ENCODE measurements at regions not wholly inside any gene's neighbourhood (a gene's known extent, or its start where the extent isn't known, plus 50 kb on each side); places are given as distances from the start of the nearest gene placed in this dataset.
A peak's percentile ranks its signal among the peaks of the same experiment; 100 is the strongest.
"Not testable (repeated sequence)": the region's sequence is repeated elsewhere in the genome, so short reads cannot be mapped to it uniquely, and the experiment has no call there.

DNA sequence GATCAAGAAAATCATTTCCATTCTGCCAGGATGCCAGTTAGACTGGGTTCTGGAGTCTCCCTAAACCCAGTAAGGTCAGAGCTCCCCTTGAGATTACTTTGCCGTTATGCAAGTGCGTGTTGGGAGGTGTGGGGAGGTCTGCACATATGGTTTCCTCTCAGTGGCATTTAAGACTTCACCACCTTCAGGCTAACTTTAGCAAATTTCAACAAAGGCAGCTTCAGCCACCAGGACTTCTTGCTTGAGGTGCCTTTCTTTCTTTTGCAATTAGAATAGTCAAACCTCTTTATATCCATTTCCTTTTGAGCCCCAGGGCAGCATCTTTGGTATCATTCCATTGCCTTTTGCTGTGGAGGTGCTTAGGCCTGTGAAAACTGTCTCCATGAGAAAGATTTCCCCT lies 117.2 kb upstream of the CCND2 start:
- Mint-ChIP-seq H3K27ac (peak overlapping the region; percentile 65), H3K27me3 (no peaks in the 10 kb centered on the region), H3K4me3 (no peak overlapping the region), H3K4me1 (peaks cover 87% of the 10 kb centered on the region), H3K9me3 (ENCODE audit: low read depth) (peaks cover 2% of the 10 kb centered on the region), H3K36me3 (ENCODE audit: low read depth) (no peaks in the 10 kb centered on the region)
- CTCF ChIA-PET, result interaction anchor here (0.7 to 0.8 kb wide), 2 partner anchors 8 to 10 kb away, joined by 3 read pairs; no protein-coding TSS in a partner anchor
- DNase-seq (peak; percentile 3), ATAC-seq (no peak)
- intact Hi-C loops (cut with DNase I, micrococcal nuclease), result no loop called here
- POLR2A ChIA-PET, result no interaction called here

DNA sequence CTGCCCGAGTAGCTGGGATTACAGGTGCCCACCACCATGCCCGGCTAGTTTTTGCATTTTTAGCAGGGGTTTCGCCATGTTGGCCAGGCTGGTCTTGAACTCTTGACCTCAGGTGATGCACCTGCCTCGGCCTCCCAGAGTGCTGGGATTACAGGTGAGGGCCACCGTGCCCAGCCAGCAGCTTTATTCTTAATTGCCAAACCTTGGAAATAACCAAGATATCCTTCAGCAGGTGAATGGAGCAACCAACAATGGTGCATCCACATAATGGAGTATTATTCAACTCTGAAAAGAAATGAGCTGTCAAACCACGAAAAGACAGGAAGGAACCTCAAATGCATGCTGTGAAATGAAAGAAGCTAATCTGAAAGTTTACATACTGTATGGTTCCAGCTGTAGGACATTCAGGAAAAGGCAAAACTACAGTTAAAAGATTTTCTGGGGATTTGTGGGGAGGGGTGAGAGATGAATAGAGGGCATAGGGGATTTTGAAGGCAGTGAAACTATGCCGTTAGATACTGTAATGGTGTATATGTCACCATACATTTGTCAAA lies 118.8 kb upstream of the CCND2 start:
- H3K4me1 Mint-ChIP-seq, result peaks cover 79% of the 10 kb centered on the region
- no peaks in the 10 kb centered on the region for H3K27me3 Mint-ChIP-seq
- ATAC-seq (no peak), DNase-seq (no peak)
- H3K36me3 Mint-ChIP-seq (ENCODE audit: low read depth), result no peaks in the 10 kb centered on the region
- ChIA-PET POLR2A (interaction anchor here (0.6 to 1.7 kb wide), 5 partner anchors 9 to 168 kb away, joined by 3 to 9 read pairs (median 4); no protein-coding TSS in a partner anchor), CTCF (interaction anchor here (0.7 to 2.5 kb wide), 11 partner anchors 9 to 269 kb away, joined by 3 to 15 read pairs (median 4); no protein-coding TSS in a partner anchor)
- intact Hi-C loops (cut with DNase I, micrococcal nuclease), result loop anchor here in 1 of 2 experiments (1.0 kb wide), 1 partner anchor 8 kb away; no protein-coding TSS in a partner anchor
- no peak overlapping the region for H3K4me3 Mint-ChIP-seq
- H3K27ac Mint-ChIP-seq, result peak overlapping the region; percentile 95
- peaks cover 4% of the 10 kb centered on the region for H3K9me3 Mint-ChIP-seq (ENCODE audit: low read depth)

DNA sequence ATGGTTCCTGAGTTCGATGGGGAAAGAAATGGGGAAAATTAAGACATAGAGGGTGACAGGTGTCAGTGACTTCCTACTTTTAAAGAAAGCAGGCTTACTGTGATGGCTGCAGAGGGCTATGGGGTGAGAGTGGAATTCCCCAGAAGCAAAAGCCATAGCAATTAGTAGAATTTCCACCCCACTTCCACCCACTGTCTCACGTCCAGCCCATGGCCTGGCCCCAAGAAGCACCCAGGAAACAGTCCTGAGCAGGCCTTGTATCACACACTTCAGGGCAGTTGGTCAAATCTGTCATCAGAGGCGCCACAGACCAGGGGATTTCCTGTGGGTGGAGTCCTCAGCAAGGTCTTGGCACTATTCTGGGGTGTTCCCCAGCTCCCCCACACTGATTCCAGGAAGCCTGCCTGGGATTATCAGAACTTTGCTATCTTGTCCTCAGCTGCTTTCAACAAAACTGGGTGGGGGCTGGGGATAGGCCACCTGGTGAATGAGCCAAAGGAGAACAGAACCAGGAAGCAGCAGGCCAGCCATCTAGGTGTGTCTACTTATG lies 120.1 kb upstream of the CCND2 start:
- Mint-ChIP-seq H3K27me3 (no peaks in the 10 kb centered on the region), H3K36me3 (ENCODE audit: low read depth) (no peaks in the 10 kb centered on the region), H3K9me3 (ENCODE audit: low read depth) (peaks cover 4% of the 10 kb centered on the region), H3K4me1 (peaks cover 74% of the 10 kb centered on the region), H3K27ac (peak overlapping the region; percentile 95), H3K4me3 (peak overlapping the region; percentile 21)
- intact Hi-C loops (cut with DNase I, micrococcal nuclease), result no loop called here
- POLR2A ChIA-PET, result interaction anchor here (1.7 kb wide), 1 partner anchor 36 kb away, joined by 4 read pairs; no protein-coding TSS in a partner anchor
- DNase-seq, result peak; percentile 85
- ATAC-seq, result peak; percentile 83
- CTCF ChIA-PET, result interaction anchor here (0.7 to 2.5 kb wide), 5 partner anchors 10 to 123 kb away, joined by 3 to 15 read pairs (median 4); no protein-coding TSS in a partner anchor

DNA sequence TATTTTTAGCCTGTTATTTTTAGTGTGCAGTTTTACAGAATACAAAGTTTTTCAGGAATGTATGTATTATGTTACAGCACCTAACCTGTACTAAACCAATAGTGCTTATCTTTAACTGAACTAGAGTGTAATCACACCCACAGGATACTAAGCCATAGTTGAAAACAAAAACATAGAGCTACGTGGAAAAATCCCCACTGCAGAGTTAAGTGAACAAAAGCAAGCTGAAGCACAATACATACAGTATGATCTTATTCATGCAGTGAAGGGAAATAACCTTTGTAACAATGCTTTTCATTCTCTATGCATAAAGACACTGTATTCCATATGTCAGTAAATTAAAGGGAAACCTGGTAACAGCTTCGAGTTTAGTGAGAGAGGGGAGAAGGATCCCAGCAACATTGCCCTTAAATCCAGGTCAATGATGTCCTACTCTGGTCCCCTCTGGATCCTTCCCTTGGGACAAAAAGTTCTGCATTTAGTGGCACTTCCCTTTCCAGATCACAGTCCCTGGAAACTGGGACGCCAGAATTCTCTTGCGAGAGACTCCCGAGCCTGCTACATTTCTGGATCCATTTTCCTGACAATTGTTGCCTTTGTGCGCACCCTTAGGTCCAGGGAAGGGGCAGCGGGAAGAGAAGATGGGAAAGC lies 121.3 kb upstream of the CCND2 start:
- H3K27ac Mint-ChIP-seq, result peak overlapping the region; percentile 95
- H3K9me3 Mint-ChIP-seq (ENCODE audit: low read depth), result peaks cover 4% of the 10 kb centered on the region
- ChIA-PET POLR2A (interaction anchor here (0.6 to 0.8 kb wide), 2 partner anchors 13 to 159 kb away, joined by 3 read pairs; no protein-coding TSS in a partner anchor), CTCF (interaction anchor here (0.7 to 2.0 kb wide), 6 partner anchors 8 to 164 kb away, joined by 3 to 7 read pairs (median 4); no protein-coding TSS in a partner anchor)
- no peak overlapping the region for H3K4me3 Mint-ChIP-seq
- H3K36me3 Mint-ChIP-seq (ENCODE audit: low read depth), result no peaks in the 10 kb centered on the region
- ATAC-seq (peak; percentile 52), DNase-seq (no peak)
- peaks cover 82% of the 10 kb centered on the region for H3K4me1 Mint-ChIP-seq
- no peaks in the 10 kb centered on the region for H3K27me3 Mint-ChIP-seq
- intact Hi-C loops (cut with DNase I, micrococcal nuclease), result no loop called here

DNA sequence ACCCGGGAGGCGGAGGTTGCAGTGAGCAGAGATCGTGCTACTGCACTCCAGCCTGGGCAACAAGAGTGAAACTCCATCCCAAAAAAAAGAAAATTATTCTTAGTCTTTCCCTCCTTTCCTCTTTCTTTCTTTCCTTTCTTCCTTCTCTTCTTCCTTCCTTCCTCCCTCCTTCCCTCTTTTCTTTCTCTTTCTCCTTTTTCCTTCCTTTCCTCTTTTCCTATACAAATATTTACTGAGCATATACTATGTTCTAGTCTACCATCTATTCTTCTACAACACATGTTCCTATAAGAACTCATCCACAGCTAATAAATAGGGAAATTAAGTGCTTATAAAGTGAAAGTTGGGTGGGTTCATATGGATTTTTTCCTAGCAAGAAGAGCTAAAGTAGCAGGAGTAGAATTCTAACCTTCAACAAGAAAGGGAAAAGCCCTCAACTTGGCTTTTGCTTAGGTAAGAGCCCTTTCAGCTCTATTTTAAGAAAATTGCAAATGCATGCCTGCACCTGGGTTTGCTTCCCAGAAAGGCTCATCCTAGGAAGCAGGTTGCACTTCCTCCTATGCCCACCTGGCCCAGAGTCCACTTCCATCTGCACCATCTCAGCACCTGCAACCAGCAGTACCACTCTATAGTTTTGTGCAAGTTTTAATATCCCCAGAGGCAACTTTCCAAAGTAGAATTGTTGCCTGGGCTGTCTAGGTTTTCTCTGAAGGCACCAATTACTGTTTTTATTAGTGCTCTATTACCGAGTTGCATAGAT lies 122.0 kb upstream of the CCND2 start:
- Mint-ChIP-seq H3K27ac (peak overlapping the region; percentile 73), H3K9me3 (ENCODE audit: low read depth) (peaks cover 4% of the 10 kb centered on the region), H3K4me3 (no peak overlapping the region), H3K4me1 (peaks cover 84% of the 10 kb centered on the region), H3K27me3 (no peaks in the 10 kb centered on the region), H3K36me3 (ENCODE audit: low read depth) (no peaks in the 10 kb centered on the region)
- ChIA-PET POLR2A (interaction anchor here (0.6 kb wide), 1 partner anchor 158 kb away, joined by 3 read pairs; no protein-coding TSS in a partner anchor), CTCF (interaction anchor here (0.7 to 2.0 kb wide), 7 partner anchors 9 to 164 kb away, joined by 3 to 7 read pairs (median 4); no protein-coding TSS in a partner anchor)
- DNase-seq, result no peak
- intact Hi-C loops (cut with DNase I, micrococcal nuclease), result no loop called here
- no peak for ATAC-seq

DNA sequence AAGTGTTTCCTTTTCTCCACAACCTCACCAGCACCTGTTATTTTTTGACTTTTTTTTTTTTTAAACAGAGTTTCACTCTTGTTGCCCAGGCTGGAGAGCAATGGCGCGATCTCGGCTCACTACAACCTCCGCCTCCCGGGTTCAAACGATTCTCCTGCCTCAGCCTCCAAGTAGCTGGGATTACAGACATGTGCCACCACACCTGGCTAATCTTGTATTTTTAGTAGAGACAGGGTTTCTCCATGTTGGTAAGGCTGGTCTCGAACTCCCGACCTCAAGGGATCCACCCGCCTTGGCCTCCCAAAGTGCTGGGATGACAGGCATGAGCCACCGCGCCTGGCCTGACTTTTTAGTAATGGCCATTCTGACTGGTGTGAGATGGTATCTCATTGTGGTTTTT lies 123.2 kb upstream of the CCND2 start:
- DNase-seq; H3K27me3 Mint-ChIP-seq; H3K4me3 Mint-ChIP-seq; ATAC-seq; H3K9me3 Mint-ChIP-seq (ENCODE audit: low read depth); POLR2A ChIA-PET; CTCF ChIA-PET; H3K36me3 Mint-ChIP-seq (ENCODE audit: low read depth); intact Hi-C loops (cut with DNase I, micrococcal nuclease): not testable (repeated sequence)
- H3K27ac Mint-ChIP-seq, result peak overlapping the region; percentile 24
- peaks cover 86% of the 10 kb centered on the region for H3K4me1 Mint-ChIP-seq

DNA sequence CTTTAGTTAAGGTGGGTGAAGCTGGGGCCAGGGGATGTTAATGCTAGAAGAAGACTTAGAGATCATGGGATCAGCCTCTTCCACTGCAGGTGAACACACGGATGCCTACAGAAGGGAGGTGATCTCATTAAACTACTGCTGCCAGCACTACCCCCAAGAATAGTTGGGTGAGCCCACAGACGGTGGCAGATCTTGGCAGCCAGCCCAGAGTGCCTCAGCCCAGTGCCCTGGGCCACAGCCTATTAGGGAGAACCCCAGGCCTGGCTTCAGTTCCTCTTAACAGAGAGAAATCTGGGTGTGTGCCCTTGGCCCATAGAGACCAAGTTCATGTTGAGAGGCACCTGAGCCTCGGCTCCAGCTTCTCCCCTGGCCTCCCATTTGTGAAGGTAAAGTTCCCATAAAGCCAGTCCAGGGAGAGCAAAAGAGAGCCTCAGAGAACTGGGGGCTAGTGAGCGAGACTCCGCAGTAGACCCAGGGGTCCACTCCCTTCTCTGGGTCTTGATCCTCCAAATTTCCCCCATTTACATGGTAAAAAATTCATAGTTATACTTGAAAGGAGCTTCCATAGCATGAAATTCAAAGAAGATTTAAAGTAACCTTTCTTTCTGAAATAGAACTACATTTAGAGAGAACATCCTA lies 125.0 kb upstream of the CCND2 start:
- no peak overlapping the region for H3K4me3 Mint-ChIP-seq
- peaks cover 4% of the 10 kb centered on the region for H3K9me3 Mint-ChIP-seq (ENCODE audit: low read depth)
- POLR2A ChIA-PET, result interaction anchor here (1.1 kb wide), 1 partner anchor 128 kb away, joined by 5 read pairs; no protein-coding TSS in a partner anchor
- DNase-seq (peak; percentile 75), ATAC-seq (no peak)
- intact Hi-C loops (cut with DNase I, micrococcal nuclease), result loop anchor here in 1 of 2 experiments (10.0 kb wide), 1 partner anchor 356 kb away; no protein-coding TSS in a partner anchor
- peak overlapping the region; percentile 94 for H3K27ac Mint-ChIP-seq
- H3K36me3 Mint-ChIP-seq (ENCODE audit: low read depth), result no peaks in the 10 kb centered on the region
- CTCF ChIA-PET, result interaction anchor here (0.7 to 3.5 kb wide), 4 partner anchors 20 to 128 kb away, joined by 3 to 17 read pairs (median 6); no protein-coding TSS in a partner anchor
- peaks cover 87% of the 10 kb centered on the region for H3K4me1 Mint-ChIP-seq
- no peaks in the 10 kb centered on the region for H3K27me3 Mint-ChIP-seq

DNA sequence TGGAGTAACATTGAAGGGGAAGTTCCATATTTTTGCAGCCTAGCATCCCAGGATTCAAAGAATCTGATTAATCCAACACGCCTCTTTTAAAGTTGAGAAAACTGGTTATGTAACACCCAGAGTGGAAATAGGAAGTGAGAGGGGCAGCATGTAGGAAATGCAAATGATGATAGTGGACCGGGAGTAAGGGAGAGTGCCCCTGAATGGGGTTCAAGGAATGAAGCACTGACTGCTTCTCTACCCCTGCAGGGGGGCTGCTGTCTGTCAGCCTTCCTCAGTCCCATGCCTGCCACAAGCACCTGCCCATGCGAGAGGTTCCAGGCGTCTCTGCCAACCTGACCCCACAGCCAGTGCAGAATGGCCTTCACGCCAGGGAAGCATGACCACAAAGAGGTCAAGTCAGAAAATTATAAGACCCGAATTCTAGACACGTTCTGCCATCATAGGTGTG lies 126.5 kb upstream of the CCND2 start:
- H3K4me3 Mint-ChIP-seq, result peak overlapping the region; percentile 43
- CTCF ChIA-PET, result interaction anchor here (0.8 to 5.3 kb wide), 8 partner anchors 8 to 130 kb away, joined by 3 to 31 read pairs (median 8); no protein-coding TSS in a partner anchor
- intact Hi-C loops (cut with DNase I, micrococcal nuclease), result loop anchor here (2.0 to 10.0 kb wide), 2 partner anchors 32 to 358 kb away; no protein-coding TSS in a partner anchor

DNA sequence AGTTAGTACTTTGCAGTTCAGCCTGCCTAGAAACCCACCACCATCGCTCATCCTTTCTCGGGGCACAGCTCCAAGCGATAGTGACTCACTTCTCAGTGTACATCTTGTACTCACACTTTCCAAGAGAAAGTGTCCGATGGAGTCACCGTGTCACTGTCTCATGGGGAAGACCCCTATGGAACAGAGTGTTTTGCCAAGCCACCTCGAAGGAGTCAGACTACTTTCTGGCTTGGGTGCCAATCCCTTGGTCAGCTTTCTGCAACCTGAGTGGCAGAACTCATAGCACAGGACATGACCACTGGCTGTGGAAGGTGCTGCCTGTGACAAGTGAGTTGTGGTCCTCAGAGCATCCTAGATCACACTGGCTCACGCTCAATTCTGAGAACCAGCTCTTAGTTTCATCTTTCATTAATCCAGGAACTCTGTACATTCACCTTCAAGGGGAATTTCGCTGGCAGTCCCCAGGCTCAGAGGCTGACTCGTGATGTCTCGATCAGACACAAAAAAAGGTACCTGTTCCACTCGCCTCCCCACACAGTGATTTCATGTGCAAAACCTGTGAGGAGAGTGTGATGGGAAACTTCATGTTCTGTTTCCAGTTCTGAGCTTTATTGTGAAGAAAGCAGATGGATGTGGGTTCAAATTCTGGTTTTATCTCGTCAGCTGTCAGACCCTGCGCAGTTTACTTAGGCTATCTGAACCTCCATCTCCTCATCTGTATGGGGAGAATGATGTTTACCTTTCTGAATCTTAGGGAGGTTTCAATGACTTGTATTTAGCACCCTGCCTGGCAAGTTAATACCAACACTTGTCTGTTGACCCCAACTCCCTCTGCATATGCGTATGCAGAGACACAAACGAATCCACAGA lies 127.3 kb upstream of the CCND2 start:
- peaks cover 2% of the 10 kb centered on the region for H3K9me3 Mint-ChIP-seq (ENCODE audit: low read depth)
- intact Hi-C loops (cut with DNase I, micrococcal nuclease), result loop anchor here (1.0 to 10.0 kb wide), 14 partner anchors 8 to 359 kb away; partner anchors contain the start of gene CCND2 (in 1 of the 2)
- H3K27me3 Mint-ChIP-seq, result no peaks in the 10 kb centered on the region
- ATAC-seq (peak; percentile 68), DNase-seq (peak; percentile 86)
- H3K4me1 Mint-ChIP-seq, result peaks cover 85% of the 10 kb centered on the region
- peak overlapping the region; percentile 94 for H3K27ac Mint-ChIP-seq
- CTCF ChIA-PET, result interaction anchor here (0.6 to 5.3 kb wide), 14 partner anchors 9 to 267 kb away, joined by 3 to 31 read pairs (median 5); partner anchors contain the start of gene CCND2
- POLR2A ChIA-PET, result interaction anchor here (0.6 to 2.1 kb wide), 14 partner anchors 9 to 517 kb away, joined by 3 to 22 read pairs (median 7); partner anchors contain the start of gene CCND2
- no peaks in the 10 kb centered on the region for H3K36me3 Mint-ChIP-seq (ENCODE audit: low read depth)
- H3K4me3 Mint-ChIP-seq, result peak overlapping the region; percentile 43

More for the DNA sequence above, 126.5 kb upstream of the CCND2 start:
- H3K27ac Mint-ChIP-seq, result peak overlapping the region; percentile 94
- H3K36me3 Mint-ChIP-seq (ENCODE audit: low read depth), result no peaks in the 10 kb centered on the region
- peaks cover 4% of the 10 kb centered on the region for H3K9me3 Mint-ChIP-seq (ENCODE audit: low read depth)
- H3K27me3 Mint-ChIP-seq, result no peaks in the 10 kb centered on the region
- DNase-seq (no peak), ATAC-seq (no peak)
- POLR2A ChIA-PET, result interaction anchor here (1.5 to 2.1 kb wide), 6 partner anchors 8 to 129 kb away, joined by 9 to 22 read pairs (median 12); partner anchors contain the start of gene CCND2
- peaks cover 85% of the 10 kb centered on the region for H3K4me1 Mint-ChIP-seq
